GM18909 (cell line): ENCODE measurements at regions not wholly inside any gene's neighbourhood (a gene's known extent, or its start where the extent isn't known, plus 50 kb on each side); places are given as distances from the start of the nearest gene placed in this dataset.
"Not testable (repeated sequence)": the region's sequence is repeated elsewhere in the genome, so short reads cannot be mapped to it uniquely, and the experiment has no call there.

Experiments used
- ATAC-seq: cut with Tn5 transposase; IDR thresholded peaks from one replicate; pipeline ENCODE4 v1.9.1; 2021; ENCODE audit warnings: mild to moderate bottlenecking; ENCODE audit not compliant: unreplicated experiment, poor library complexity

- ATAC-seq, result no peak
These were observed 58.4 kb upstream of the WAPL start for GRCh38 chr10:86579883-86580520.

GRCh38 chr10:86580521-86580891, 58.9 kb upstream of the WAPL start:
- no peak for ATAC-seq

- ATAC-seq, result peak; percentile 66
These were observed 62.4 kb upstream of the WAPL start for GRCh38 chr10:86583983-86584382.

GRCh38 chr10:86585037-86585929, 63.7 kb upstream of the WAPL start:
- ATAC-seq, result peak; percentile 91

- no peak for ATAC-seq
These were observed 64.9 kb upstream of the WAPL start for GRCh38 chr10:86586516-86586915.

- not testable (repeated sequence) for ATAC-seq
These were observed 65.6 kb upstream of the OPN4 start for GRCh38 chr10:86588781-86589180.

- no peak for ATAC-seq
These were observed 62.9 kb upstream of the OPN4 start for GRCh38 chr10:86591436-86591835.

GRCh38 chr10:86592413-86592812, 61.9 kb upstream of the OPN4 start:
- ATAC-seq, result no peak

GRCh38 chr10:86594535-86594934, 59.8 kb upstream of the OPN4 start:
- ATAC-seq, result no peak

- ATAC-seq, result no peak
These were observed 58.9 kb upstream of the OPN4 start for GRCh38 chr10:86595496-86595895.

GRCh38 chr10:86596266-86596665, 58.1 kb upstream of the OPN4 start:
- no peak for ATAC-seq

GRCh38 chr10:86597306-86597705, 57.0 kb upstream of the OPN4 start:
- ATAC-seq, result no peak

GRCh38 chr10:86598151-86598550, 56.2 kb upstream of the OPN4 start:
- ATAC-seq, result no peak

GRCh38 chr10:86599041-86599440, 55.3 kb upstream of the OPN4 start:
- ATAC-seq, result no peak

- ATAC-seq, result peak; percentile 78
These were observed 54.6 kb upstream of the OPN4 start for GRCh38 chr10:86599729-86600128.

- no peak for ATAC-seq
These were observed 54.1 kb upstream of the OPN4 start for GRCh38 chr10:86600296-86600695.

GRCh38 chr10:86601956-86602602, 52.3 kb upstream of the OPN4 start:
- ATAC-seq, result no peak

- ATAC-seq, result no peak
These were observed 51.1 kb upstream of the OPN4 start for GRCh38 chr10:86603256-86603655.
